Right forelimb (tissue), 1 donor: ENCODE measurements at regions not wholly inside any gene's neighbourhood (a gene's known extent, or its start where the extent isn't known, plus 50 kb on each side); places are given as distances from the start of the nearest gene placed in this dataset.
"Not testable (repeated sequence)": the region's sequence is repeated elsewhere in the genome, so short reads cannot be mapped to it uniquely, and the experiment has no call there.

Source experiments
- DNase-seq: peaks from one replicate; pipeline ENCODE4 v3.0.0-alpha.2; 2018

GRCh38 chr3:72269475-72269874, 484.5 kb upstream of the PROK2 start:
- no peak for DNase-seq

- DNase-seq: not testable (repeated sequence)
These were observed 482.1 kb upstream of the PROK2 start for GRCh38 chr3:72266921-72267524.

- DNase-seq: no peak
These were observed 481.0 kb upstream of the PROK2 start for GRCh38 chr3:72266016-72266370.

GRCh38 chr3:72265256-72266015, 480.5 kb upstream of the PROK2 start:
- DNase-seq: no peak

- no peak for DNase-seq
These were observed 478.5 kb upstream of the PROK2 start for GRCh38 chr3:72263223-72263990.

- no peak for DNase-seq
These were observed 477.8 kb upstream of the PROK2 start for GRCh38 chr3:72262736-72263135.

GRCh38 chr3:72261566-72262564, 476.9 kb upstream of the PROK2 start:
- DNase-seq: no peak

GRCh38 chr3:72260588-72260910, 475.6 kb upstream of the PROK2 start:
- DNase-seq: no peak

GRCh38 chr3:72259755-72260587, 475.0 kb upstream of the PROK2 start:
- no peak for DNase-seq

- no peak for DNase-seq
These were observed 473.6 kb upstream of the PROK2 start for GRCh38 chr3:72258361-72259141.

- DNase-seq: no peak
These were observed 472.8 kb upstream of the PROK2 start for GRCh38 chr3:72257738-72258137.

- no peak for DNase-seq
These were observed 472.3 kb upstream of the PROK2 start for GRCh38 chr3:72257203-72257602.

GRCh38 chr3:72256716-72257115, 471.8 kb upstream of the PROK2 start:
- no peak for DNase-seq

GRCh38 chr3:72255791-72256559, 471.0 kb upstream of the PROK2 start:
- no peak for DNase-seq

- no peak for DNase-seq
These were observed 470.2 kb upstream of the PROK2 start for GRCh38 chr3:72255191-72255590.

GRCh38 chr3:72254483-72254882, 469.5 kb upstream of the PROK2 start:
- DNase-seq: no peak

- no peak for DNase-seq
These were observed 465.8 kb upstream of the PROK2 start for GRCh38 chr3:72250725-72251124.

- DNase-seq: no peak
These were observed 463.9 kb upstream of the PROK2 start for GRCh38 chr3:72248869-72249268.

- DNase-seq: peak; percentile 24
These were observed 463.4 kb upstream of the PROK2 start for GRCh38 chr3:72248389-72248761.

- DNase-seq: peak; percentile 60
These were observed 462.9 kb upstream of the PROK2 start for GRCh38 chr3:72247645-72248388.
